GM04503 (cell line): ENCODE measurements at regions not wholly inside any gene's neighbourhood (a gene's known extent, or its start where the extent isn't known, plus 50 kb on each side); places are given as distances from the start of the nearest gene placed in this dataset.
"Not testable (repeated sequence)": the region's sequence is repeated elsewhere in the genome, so short reads cannot be mapped to it uniquely, and the experiment has no call there.

Source experiments
- DNase-seq: peaks from one replicate; pipeline ENCODE4 v3.0.0-alpha.2; 2012; ENCODE audit warnings: low read depth

DNA sequence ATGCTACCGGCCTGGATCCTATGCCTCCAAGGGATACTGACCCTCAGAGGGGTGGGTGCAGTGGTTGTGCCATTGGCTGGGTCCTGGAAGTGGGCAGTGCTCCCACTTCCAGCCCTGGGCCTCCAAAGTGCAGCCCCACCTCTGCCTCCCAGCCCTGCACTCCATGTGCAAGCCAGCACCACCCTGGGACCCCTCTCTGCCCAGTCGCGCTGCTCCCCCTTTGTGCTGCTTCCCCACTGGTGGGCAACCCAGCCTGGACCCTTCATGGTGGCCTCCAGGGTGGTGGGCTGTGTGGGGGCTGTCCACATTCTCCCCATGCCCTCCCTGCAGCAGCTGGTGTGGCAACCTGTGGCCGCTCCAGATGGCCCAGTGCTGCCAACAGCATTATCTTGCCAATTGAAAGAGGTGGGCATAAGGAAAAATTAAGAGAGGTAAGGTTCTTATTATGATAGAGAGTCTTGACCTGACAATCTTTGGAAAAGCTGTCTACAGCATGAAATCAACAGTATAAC, 309.7 kb downstream of the GUCY2F start:
- DNase-seq = no peak

GRCh38 chrX:109155161-109155560, 326.7 kb downstream of the GUCY2F start:
- DNase-seq = no peak

GRCh38 chrX:109144173-109144572, 337.7 kb downstream of the GUCY2F start:
- not testable (repeated sequence) for DNase-seq

GRCh38 chrX:109140463-109140862, 341.4 kb downstream of the GUCY2F start:
- DNase-seq = no peak

DNA sequence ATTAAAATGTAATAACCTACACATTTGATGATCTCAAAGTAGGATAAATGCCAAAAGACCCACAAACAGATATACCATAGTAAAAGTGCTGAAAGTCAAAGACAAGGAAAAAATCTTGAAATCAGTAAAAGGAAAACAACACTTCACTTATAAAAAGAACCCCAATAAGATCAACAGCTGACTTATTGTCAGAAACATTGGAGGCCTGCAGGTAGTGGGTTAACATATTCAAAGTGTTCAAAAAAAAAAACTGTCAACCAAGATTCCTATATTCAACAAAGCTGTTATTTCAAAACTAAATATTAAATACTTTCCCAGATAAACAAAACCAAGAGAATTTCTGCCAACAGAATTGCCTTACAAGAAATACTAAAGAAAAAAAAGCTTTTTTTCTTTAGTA, 347.1 kb downstream of the GUCY2F start:
- DNase-seq = no peak

DNA sequence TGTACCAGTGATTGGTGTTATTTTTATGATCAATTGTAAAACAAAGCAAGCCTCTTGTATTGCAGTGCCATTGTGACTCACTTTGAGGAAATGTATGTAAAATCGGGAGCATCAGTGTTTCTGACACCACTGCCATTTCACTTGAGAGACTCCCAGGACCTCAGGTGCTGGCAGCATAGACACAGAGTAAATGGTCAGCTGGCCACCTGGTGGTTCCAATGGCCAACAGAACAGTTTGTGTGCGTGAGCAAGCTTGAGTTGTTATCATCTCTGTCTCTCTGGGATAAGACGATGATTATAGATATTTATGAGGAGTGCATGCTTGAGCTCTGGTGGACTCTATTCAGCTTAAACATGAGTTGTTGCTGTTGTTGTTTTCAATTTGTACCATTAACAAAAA, 356.6 kb downstream of the GUCY2F start:
- DNase-seq = no peak

DNA sequence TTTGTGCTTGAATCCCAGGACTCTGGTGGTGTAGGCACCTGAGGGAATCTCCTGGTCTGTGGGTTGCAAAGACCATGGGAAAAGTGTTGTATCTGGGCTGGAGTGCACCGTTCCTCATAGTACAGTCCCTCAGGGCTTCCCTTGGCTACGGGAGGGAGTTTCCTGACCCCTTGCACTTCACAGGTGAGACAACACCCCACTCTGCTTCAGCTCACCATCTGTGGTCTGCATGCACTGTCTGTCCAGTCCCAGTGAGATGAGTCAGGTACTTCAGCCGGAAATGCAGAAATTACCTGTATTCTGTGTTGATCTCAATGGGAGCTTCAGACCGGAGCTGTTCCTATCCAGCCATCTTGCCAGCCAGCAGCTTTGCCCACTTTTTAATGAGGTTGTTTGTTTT, 353.0 kb upstream of the IRS4 start:
- DNase-seq = no peak

- DNase-seq = no peak
These were observed 341.4 kb upstream of the IRS4 start for GRCh38 chrX:109077788-109078187.

DNA sequence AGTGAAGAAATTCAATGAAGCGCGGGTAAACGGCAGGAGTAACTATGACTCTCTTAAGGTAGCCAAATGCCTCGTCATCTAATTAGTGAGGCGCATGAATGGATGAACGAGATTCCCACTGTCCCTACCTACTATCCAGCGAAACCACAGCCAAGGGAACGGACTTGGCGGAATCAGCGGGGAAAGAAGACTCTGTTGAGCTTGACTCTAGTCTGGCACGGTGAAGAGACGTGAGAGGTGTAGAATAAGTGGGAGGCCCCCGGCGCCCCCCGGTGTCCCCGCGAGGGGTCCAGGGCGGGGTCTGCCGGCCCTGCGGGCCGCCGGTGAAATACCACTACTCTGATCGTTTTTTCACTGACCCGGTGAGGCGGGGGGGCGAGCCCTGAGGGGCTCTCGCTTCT, 317.8 kb upstream of the IRS4 start:
- peak; percentile 0 for DNase-seq

GRCh38 chrX:109049903-109050302, 313.5 kb upstream of the IRS4 start:
- no peak for DNase-seq

DNA sequence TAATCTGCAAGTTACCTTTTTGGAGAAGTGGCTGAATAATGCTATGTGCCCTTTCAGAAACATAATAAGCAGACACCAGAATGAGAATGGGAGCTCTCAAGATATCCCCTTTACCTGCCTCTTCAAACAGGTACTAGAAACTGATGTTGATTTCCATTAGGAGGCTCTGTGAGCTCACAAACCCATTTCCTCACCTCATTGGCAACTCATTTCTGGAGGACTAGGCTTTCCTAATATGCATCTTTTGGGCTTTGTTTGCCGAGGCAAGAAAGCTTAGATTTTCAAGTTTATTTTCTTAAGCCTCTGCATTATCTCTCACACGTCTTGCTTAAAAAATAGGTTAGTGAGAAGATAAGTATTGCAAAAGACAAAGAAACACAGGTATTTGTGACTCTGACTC, 313.1 kb upstream of the IRS4 start:
- no peak for DNase-seq

DNA sequence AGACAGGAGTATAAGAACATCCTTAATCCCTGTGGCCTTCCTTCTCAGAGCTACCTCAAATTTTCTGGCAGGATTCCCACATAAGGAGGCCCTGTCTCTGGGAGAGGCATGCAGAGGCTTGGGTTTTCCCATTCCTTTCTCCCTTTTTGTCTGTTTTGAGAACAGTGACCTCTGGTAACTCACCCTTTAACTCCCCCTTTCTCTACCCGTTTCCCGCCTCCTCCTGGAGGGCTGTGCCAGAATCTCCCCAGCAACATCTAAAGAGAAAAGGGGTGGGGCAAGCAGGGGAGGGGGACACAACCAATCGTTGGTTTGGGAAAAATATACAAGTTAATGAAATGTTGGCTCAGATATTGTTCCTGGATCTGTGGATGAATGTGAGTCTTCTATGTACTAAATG, 303.7 kb upstream of the IRS4 start:
- no peak for DNase-seq

DNA sequence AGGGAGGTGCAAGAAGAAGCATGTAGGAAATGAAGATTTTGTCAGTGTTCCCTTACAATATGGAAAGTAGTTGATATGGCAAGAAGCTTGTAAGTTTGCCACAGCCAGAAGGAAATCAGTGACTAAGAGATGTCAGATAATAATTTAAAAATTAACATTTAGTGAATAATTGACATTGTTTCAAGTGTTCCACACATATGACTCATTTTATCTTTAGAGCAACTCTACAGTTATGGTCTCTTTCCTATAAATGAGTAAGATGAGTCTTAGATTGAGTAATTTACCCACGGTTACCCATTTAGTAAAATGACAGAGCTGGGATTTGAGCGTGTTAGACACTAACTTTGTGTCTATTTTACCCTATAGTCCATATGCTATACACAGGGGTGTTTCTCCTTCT, 300.3 kb upstream of the IRS4 start:
- DNase-seq = no peak

DNA sequence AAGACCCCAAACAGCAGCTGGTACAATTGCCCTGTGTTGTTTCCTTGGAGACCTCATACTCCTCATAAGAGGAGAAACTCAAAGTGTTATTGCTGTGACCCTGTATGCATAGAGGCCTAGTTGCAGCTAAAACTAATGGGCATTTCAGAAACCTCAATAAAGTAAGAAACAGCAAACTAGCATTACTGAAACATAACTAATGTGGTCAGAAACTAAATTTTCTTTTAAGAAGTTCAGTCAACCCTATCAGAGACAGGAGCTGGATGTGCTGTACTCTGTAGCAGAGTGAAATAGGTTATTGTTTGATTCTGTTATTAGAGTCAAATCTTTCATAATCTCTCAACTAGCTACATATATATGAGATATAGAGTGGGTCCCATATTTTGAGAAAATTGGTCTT, 257.5 kb upstream of the IRS4 start:
- no peak for DNase-seq

DNA sequence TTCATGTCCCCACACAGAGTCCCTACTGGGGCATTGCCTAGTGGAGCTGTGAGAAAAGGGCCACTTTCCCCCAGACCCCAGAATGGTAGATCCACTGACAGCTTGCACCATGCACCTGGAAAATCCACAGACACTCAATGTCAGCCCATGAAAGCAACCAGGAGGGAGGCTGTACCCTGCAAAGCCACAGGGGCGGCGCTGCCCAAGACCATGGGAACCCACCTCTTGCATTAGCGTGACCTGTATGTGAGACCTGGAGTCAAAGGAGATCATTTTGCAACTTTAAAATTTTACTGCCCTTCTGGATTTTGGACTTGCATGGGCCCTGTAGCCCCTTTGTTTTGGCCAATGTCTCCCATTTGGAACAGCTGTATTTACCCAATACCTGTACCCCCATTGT, 236.5 kb upstream of the IRS4 start:
- DNase-seq = not testable (repeated sequence)

DNA sequence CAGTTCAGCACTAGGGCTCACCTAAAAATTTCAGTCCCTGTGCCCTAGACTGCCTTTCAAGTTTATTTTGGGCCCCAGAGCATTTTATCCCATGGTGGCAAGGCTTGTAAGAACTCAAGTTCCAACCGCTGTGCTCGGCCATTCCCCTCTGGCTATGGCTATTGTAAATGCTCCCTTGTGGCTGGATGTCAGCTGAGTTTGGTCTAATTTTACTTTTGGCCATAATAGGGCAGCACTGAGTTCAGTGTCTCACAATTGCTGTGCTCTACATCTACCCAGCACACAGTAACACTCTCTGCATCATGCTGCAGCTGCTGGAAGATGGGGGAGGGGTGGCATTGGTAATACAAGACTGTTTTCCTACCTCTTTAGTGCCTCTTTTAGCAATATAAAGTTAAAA, 210.8 kb upstream of the IRS4 start:
- DNase-seq = no peak

GRCh38 chrX:108946531-108946930, 210.2 kb upstream of the IRS4 start:
- no peak for DNase-seq

- DNase-seq = no peak
These were observed 209.6 kb upstream of the IRS4 start for GRCh38 chrX:108945883-108946523.

DNA sequence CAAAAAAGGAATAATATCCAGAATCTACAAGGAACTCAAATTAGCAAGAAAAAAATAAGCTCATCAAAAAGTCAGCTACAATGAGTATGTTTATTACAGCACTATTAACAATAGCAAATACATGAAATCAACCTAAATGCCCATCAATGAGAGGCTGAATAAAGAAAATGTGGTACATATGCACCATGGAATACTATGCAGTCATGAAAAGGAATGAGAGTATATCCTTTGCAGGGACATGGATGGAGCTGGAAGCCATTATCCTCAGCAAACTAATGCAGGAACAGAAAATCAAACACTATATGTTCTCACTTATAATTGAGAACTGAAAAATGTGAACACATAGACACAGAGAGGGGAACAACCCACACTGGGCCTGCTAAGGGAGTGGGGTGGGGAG, 178.4 kb upstream of the IRS4 start:
- no peak for DNase-seq

- DNase-seq = not testable (repeated sequence)
These were observed 167.5 kb upstream of the IRS4 start for GRCh38 chrX:108903831-108904230.

GRCh38 chrX:108900333-108900732, 164.0 kb upstream of the IRS4 start:
- DNase-seq = no peak

- not testable (repeated sequence) for DNase-seq
These were observed 160.0 kb upstream of the IRS4 start for GRCh38 chrX:108896349-108896748.

GRCh38 chrX:108892501-108892900, 156.1 kb upstream of the IRS4 start:
- no peak for DNase-seq

GRCh38 chrX:108875548-108875947, 139.2 kb upstream of the IRS4 start:
- no peak for DNase-seq
